NCI-H1092 (cell line): ENCODE measurements at regions not wholly inside any gene's neighbourhood (a gene's known extent, or its start where the extent isn't known, plus 50 kb on each side); places are given as distances from the start of the nearest gene placed in this dataset.

Experiments used
- DNase-seq: peaks from one replicate; lab custom pipeline; 2025; lab: John Stamatoyannopoulos, UW

- no peak for DNase-seq
Observed at GRCh38 chr11:10387206-10388083, 67.6 kb upstream of the AMPD3 start.

GRCh38 chr11:10388101-10388500 is 67.0 kb upstream of the AMPD3 start:
- DNase-seq: no peak

- no peak for DNase-seq
Observed at GRCh38 chr11:10388574-10388973, 66.5 kb upstream of the AMPD3 start.

GRCh38 chr11:10390375-10390774 is 64.7 kb upstream of the AMPD3 start:
- no peak for DNase-seq

GRCh38 chr11:10392095-10393079 is 62.7 kb upstream of the AMPD3 start:
- DNase-seq: no peak

- no peak for DNase-seq
Observed at GRCh38 chr11:10394229-10395101, 60.6 kb upstream of the AMPD3 start.

- DNase-seq: no peak
Observed at GRCh38 chr11:10395166-10395897, 59.7 kb upstream of the AMPD3 start.

GRCh38 chr11:10396771-10397170 is 58.3 kb upstream of the AMPD3 start:
- DNase-seq: no peak

- no peak for DNase-seq
Observed at GRCh38 chr11:10397226-10397987, 57.7 kb upstream of the AMPD3 start.

- no peak for DNase-seq
Observed at GRCh38 chr11:10398525-10398924, 56.5 kb upstream of the AMPD3 start.

- no peak for DNase-seq
Observed at GRCh38 chr11:10400856-10401255, 54.2 kb upstream of the AMPD3 start.

GRCh38 chr11:10401256-10401655 is 53.8 kb upstream of the AMPD3 start:
- no peak for DNase-seq

- no peak for DNase-seq
Observed at GRCh38 chr11:10401696-10402392, 53.2 kb upstream of the AMPD3 start.
